ENCODE measurements at regions not wholly inside any gene's neighbourhood (a gene's known extent, or its start where the extent isn't known, plus 50 kb on each side); places are given as distances from the start of the nearest gene placed in this dataset.

DNA sequence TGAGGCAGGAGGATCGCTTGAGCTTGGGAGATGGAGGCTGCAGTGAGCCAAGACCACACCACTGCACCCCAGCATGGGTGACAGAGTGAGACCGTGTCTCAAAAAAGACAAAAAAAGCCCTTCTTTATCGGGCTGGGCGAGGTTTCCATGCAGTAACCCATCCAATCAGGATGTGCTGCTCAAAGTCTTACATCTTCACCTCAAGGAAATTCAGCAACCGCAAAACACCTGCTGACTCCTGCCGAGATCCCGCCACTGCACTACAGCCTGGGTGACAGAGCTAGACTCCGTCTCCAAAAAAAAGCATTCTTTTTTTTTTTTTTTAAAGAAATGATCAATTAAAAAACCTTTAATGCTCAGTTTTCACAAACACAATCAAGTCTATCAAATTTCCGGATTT is 75.7 kb upstream of the KCTD7 start:
- TF ChIP-seq, protein P1, sequence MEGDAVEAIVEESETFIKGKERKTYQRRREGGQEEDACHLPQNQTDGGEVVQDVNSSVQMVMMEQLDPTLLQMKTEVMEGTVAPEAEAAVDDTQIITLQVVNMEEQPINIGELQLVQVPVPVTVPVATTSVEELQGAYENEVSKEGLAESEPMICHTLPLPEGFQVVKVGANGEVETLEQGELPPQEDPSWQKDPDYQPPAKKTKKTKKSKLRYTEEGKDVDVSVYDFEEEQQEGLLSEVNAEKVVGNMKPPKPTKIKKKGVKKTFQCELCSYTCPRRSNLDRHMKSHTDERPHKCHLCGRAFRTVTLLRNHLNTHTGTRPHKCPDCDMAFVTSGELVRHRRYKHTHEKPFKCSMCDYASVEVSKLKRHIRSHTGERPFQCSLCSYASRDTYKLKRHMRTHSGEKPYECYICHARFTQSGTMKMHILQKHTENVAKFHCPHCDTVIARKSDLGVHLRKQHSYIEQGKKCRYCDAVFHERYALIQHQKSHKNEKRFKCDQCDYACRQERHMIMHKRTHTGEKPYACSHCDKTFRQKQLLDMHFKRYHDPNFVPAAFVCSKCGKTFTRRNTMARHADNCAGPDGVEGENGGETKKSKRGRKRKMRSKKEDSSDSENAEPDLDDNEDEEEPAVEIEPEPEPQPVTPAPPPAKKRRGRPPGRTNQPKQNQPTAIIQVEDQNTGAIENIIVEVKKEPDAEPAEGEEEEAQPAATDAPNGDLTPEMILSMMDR (IDR thresholded peaks at IDR 0.05; ENCODE audit: insufficient read depth, low read depth, low read length): no peak
- TF ChIP-seq EZH2 (IDR thresholded peaks at IDR 0.05; ENCODE audit: insufficient read depth, low read length): no peak
